ENCODE measurements at regions not wholly inside any gene's neighbourhood (a gene's known extent, or its start where the extent isn't known, plus 50 kb on each side); places are given as distances from the start of the nearest gene placed in this dataset.

DNA sequence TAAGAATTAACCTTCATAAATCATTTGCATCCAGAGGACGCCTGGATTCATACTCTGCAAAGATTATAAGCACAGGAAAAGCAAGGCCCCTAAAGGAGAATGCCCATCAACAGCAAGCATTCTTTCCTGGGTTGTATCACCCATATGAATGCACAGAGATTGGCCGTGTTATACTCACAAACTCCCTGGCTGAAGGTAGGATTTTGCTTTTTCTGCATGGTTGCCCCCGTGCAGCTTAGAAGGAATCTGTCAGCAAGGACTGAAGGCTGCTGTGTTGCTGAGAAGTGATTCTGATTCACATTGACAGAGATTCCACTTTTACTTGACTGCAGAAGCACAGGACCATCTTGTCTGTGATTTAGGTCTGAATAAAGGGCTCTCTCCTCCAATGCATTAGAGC, 283.0 kb downstream of the LRRIQ3 start:
- TF ChIP-seq EZH2 (IDR thresholded peaks at IDR 0.05) (no peak), POLR2AphosphoS5 (IDR thresholded peaks at IDR 0.05; ENCODE audit: borderline replicate concordance, low read depth, low read length) (no peak)
